ENCODE measurements at regions not wholly inside any gene's neighbourhood (a gene's known extent, or its start where the extent isn't known, plus 50 kb on each side); places are given as distances from the start of the nearest gene placed in this dataset.

DNA sequence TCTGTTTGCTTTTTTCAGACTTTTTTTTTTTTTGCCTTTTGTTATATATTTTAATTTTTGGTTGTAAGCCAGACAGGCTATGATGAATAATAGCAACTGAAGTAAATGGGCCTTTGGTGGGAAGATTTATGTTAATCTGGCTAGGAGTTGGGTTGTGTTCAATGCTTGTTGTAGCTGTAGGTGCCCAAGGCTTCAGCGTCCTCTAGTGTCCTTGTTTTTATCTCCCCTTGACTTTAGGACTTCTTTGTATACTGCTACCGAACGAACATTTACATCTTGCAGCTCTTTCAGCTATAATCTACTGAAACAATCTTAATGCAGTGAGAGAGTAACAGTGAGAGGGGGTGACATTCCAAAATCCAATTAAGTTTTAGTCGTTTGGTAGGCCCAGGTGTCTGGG lies 848.4 kb upstream of the FBXO33 start:
- TF ChIP-seq, protein P1, sequence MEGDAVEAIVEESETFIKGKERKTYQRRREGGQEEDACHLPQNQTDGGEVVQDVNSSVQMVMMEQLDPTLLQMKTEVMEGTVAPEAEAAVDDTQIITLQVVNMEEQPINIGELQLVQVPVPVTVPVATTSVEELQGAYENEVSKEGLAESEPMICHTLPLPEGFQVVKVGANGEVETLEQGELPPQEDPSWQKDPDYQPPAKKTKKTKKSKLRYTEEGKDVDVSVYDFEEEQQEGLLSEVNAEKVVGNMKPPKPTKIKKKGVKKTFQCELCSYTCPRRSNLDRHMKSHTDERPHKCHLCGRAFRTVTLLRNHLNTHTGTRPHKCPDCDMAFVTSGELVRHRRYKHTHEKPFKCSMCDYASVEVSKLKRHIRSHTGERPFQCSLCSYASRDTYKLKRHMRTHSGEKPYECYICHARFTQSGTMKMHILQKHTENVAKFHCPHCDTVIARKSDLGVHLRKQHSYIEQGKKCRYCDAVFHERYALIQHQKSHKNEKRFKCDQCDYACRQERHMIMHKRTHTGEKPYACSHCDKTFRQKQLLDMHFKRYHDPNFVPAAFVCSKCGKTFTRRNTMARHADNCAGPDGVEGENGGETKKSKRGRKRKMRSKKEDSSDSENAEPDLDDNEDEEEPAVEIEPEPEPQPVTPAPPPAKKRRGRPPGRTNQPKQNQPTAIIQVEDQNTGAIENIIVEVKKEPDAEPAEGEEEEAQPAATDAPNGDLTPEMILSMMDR (IDR thresholded peaks at IDR 0.05), result no peak
- TF ChIP-seq POLR2A (IDR thresholded peaks at IDR 0.05), result no peak
